Breast epithelium (tissue), 3 donors: ENCODE measurements at regions not wholly inside any gene's neighbourhood (a gene's known extent, or its start where the extent isn't known, plus 50 kb on each side); places are given as distances from the start of the nearest gene placed in this dataset.

Experiments used
- POLR2A ChIP-seq: fragments of 450-650 bp; IDR thresholded peaks from one replicate; pipeline ENCODE4 v1.6.1; 2016; ENCODE audit warnings: antibody characterized with exemption, mild to moderate bottlenecking, moderate library complexity
- TF ChIP-seq, protein P1 (sequence below), 3 donors: fragments of 450-650 bp; IDR thresholded peaks; one replicate each; pipeline ENCODE4 v1.5.1; 2016 to 2017; ENCODE audit warnings: antibody characterized with exemption in 3 of 3, mild to moderate bottlenecking in 3 of 3, moderate library complexity in 3 of 3

DNA sequence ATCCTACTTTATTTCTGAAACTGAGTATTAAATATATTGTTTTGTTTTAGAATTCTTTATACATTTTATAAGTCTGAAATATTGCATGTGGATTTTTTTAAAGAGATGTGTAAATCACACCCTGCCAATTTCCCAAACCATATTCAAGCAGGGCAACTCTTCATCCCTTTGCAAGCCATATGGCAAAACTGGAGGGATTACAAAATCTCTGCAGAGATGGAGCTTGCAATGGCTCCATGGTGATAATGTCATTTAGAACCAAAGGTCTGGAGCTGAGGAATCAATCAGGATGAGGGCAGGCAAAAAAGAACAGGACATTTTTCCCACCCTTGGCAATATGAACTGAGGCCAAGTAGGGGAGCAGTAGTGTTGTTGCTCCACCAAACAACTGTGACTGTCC, 173.4 kb downstream of the BMP4 start:
- TF ChIP-seq, protein P1, sequence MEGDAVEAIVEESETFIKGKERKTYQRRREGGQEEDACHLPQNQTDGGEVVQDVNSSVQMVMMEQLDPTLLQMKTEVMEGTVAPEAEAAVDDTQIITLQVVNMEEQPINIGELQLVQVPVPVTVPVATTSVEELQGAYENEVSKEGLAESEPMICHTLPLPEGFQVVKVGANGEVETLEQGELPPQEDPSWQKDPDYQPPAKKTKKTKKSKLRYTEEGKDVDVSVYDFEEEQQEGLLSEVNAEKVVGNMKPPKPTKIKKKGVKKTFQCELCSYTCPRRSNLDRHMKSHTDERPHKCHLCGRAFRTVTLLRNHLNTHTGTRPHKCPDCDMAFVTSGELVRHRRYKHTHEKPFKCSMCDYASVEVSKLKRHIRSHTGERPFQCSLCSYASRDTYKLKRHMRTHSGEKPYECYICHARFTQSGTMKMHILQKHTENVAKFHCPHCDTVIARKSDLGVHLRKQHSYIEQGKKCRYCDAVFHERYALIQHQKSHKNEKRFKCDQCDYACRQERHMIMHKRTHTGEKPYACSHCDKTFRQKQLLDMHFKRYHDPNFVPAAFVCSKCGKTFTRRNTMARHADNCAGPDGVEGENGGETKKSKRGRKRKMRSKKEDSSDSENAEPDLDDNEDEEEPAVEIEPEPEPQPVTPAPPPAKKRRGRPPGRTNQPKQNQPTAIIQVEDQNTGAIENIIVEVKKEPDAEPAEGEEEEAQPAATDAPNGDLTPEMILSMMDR (IDR thresholded peaks at IDR 0.05) = no peak
- TF ChIP-seq POLR2A = no peak
